GM12865 (cell line): ENCODE measurements at regions not wholly inside any gene's neighbourhood (a gene's known extent, or its start where the extent isn't known, plus 50 kb on each side); places are given as distances from the start of the nearest gene placed in this dataset.
"Not testable (repeated sequence)": the region's sequence is repeated elsewhere in the genome, so short reads cannot be mapped to it uniquely, and the experiment has no call there.

Experiments
- DNase-seq: peaks from one replicate; pipeline ENCODE4 v3.0.0; 2010; ENCODE audit warnings: low read depth
- H3K4me3 ChIP-seq: 2 replicates; pipeline ENCODE4 v1.5.1; 2011; ENCODE audit warnings: mild to moderate bottlenecking, low read depth, low read length, control low read depth
- CTCF ChIP-seq: IDR thresholded peaks from 2 replicates; pipeline ENCODE4 v1.5.1; 2011; ENCODE audit warnings: low read length, control low read depth, low read depth, inconsistent platforms; ENCODE audit not compliant: insufficient read depth; ENCODE audit errors: missing control alignments

- TF ChIP-seq CTCF = no peak
- DNase-seq = no peak
- H3K4me3 ChIP-seq = no peak overlapping the region
Measured at GRCh38 chr6:132028029-132028428, 76.9 kb upstream of the CCN2 start.

- TF ChIP-seq CTCF = no peak
- no peak overlapping the region for H3K4me3 ChIP-seq
- DNase-seq = no peak
Measured at GRCh38 chr6:132025468-132025867, 74.3 kb upstream of the CCN2 start.

- DNase-seq = no peak
- no peak for TF ChIP-seq CTCF
- no peak overlapping the region for H3K4me3 ChIP-seq
Measured at GRCh38 chr6:132023490-132023889, 72.3 kb upstream of the CCN2 start.

- no peak for TF ChIP-seq CTCF
- no peak overlapping the region for H3K4me3 ChIP-seq
- no peak for DNase-seq
Measured at GRCh38 chr6:132021552-132022375, 70.6 kb upstream of the CCN2 start.

- H3K4me3 ChIP-seq, DNase-seq: not testable (repeated sequence)
Measured at GRCh38 chr6:132020918-132021317, 69.7 kb upstream of the CCN2 start.

- TF ChIP-seq CTCF = no peak
- no peak for DNase-seq
- no peak overlapping the region for H3K4me3 ChIP-seq
Measured at GRCh38 chr6:132020138-132020581, 69.0 kb upstream of the CCN2 start.

- no peak overlapping the region for H3K4me3 ChIP-seq
- no peak for TF ChIP-seq CTCF
- DNase-seq = no peak
Measured at GRCh38 chr6:132019586-132019985, 68.4 kb upstream of the CCN2 start.
